Left ventricle myocardium inferior (tissue), 1 donor: ENCODE measurements at regions not wholly inside any gene's neighbourhood (a gene's known extent, or its start where the extent isn't known, plus 50 kb on each side); places are given as distances from the start of the nearest gene placed in this dataset.

Experiments
- DNase-seq: peaks from one replicate; pipeline ENCODE4 v3.0.0-alpha.2; 2020
- H3K27ac ChIP-seq: fragments of 200-600 bp; replicated peaks from 2 replicates; pipeline ENCODE4 v1.8.0; 2021
- H3K27me3 ChIP-seq: fragments of 200-600 bp; 2 replicates; pipeline ENCODE4 v1.8.0; 2021; ENCODE audit warnings: low read depth
- H3K36me3 ChIP-seq: fragments of 200-600 bp; 2 replicates; pipeline ENCODE4 v1.8.0; 2021
- H3K4me1 ChIP-seq: fragments of 200-600 bp; 2 replicates; pipeline ENCODE4 v1.8.0; 2021
- H3K4me3 ChIP-seq: fragments of 200-600 bp; 2 replicates; pipeline ENCODE4 v1.8.0; 2021; ENCODE audit warnings: mild to moderate bottlenecking, moderate library complexity
- H3K9me3 ChIP-seq: fragments of 200-600 bp; replicated peaks from 2 replicates; pipeline ENCODE4 v1.8.0; 2021
- intact Hi-C: fragments of 100-400 bp; cut with micrococcal nuclease; formaldehyde crosslinking; loops from one replicate; pipeline ENCODE4 v1.11.0; 2022
- TF ChIP-seq, protein P1 (sequence below): fragments of 200-600 bp; IDR thresholded peaks from 2 replicates; pipeline ENCODE4 v1.8.0; 2021; ENCODE audit warnings: antibody characterized with exemption, mild to moderate bottlenecking, borderline replicate concordance
- donor health status: DM: no; HTN: yes; CAD: no; lungs with severe emphysema.

DNA sequence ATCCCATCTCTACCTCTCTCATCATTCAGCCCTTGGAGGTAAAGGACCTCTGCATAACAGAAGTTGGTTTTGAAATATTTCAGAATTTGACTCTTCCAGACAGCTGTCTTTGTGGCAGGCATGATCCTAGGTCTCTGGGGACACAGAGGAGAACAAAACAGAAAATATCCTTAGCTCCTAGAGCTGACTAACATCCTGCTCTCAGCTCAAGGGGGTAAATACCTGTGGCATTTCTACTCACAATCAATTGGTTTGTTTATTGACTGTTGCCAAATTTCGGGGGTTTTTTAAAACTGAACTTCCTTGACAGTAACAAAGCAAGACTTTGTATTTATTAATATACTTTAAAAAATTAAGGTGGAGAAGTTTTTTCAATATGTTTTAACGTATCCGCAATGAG is 78.8 kb downstream of the EOMES start:
- intact Hi-C loops = no loop called here
- no peaks in the 10 kb centered on the region for H3K4me1 ChIP-seq
- no peaks in the 10 kb centered on the region for H3K27me3 ChIP-seq
- no peaks in the 10 kb centered on the region for H3K36me3 ChIP-seq
- TF ChIP-seq, protein P1, sequence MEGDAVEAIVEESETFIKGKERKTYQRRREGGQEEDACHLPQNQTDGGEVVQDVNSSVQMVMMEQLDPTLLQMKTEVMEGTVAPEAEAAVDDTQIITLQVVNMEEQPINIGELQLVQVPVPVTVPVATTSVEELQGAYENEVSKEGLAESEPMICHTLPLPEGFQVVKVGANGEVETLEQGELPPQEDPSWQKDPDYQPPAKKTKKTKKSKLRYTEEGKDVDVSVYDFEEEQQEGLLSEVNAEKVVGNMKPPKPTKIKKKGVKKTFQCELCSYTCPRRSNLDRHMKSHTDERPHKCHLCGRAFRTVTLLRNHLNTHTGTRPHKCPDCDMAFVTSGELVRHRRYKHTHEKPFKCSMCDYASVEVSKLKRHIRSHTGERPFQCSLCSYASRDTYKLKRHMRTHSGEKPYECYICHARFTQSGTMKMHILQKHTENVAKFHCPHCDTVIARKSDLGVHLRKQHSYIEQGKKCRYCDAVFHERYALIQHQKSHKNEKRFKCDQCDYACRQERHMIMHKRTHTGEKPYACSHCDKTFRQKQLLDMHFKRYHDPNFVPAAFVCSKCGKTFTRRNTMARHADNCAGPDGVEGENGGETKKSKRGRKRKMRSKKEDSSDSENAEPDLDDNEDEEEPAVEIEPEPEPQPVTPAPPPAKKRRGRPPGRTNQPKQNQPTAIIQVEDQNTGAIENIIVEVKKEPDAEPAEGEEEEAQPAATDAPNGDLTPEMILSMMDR = no peak
- no peaks in the 10 kb centered on the region for H3K9me3 ChIP-seq
- H3K27ac ChIP-seq = no peak overlapping the region
- no peak overlapping the region for H3K4me3 ChIP-seq
- DNase-seq = no peak

DNA sequence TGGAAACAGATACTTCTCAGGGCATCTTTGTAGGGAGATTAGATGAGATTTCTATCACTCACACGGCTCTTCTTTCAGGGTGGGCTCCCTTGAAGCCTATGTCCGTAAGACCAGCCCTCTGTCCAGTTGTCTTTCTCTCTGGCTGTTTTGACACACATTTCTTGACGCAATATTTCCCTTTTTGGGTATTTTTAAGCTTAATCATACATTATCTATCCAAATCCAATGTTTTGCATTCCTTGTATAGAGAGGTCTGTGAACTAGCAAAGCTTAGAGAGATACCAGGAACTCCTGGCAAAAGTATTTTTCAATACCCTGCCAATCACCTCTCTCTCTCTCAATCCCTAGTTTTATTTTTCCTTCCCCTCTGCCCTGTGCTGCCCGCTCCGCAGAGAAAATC is 79.3 kb downstream of the EOMES start:
- no peak overlapping the region for H3K4me3 ChIP-seq
- H3K36me3 ChIP-seq = no peaks in the 10 kb centered on the region
- no peak overlapping the region for H3K27ac ChIP-seq
- H3K4me1 ChIP-seq = no peaks in the 10 kb centered on the region
- H3K9me3 ChIP-seq = no peaks in the 10 kb centered on the region
- no peaks in the 10 kb centered on the region for H3K27me3 ChIP-seq
- TF ChIP-seq, protein P1 = no peak
- intact Hi-C loops = no loop called here
- DNase-seq = no peak

DNA sequence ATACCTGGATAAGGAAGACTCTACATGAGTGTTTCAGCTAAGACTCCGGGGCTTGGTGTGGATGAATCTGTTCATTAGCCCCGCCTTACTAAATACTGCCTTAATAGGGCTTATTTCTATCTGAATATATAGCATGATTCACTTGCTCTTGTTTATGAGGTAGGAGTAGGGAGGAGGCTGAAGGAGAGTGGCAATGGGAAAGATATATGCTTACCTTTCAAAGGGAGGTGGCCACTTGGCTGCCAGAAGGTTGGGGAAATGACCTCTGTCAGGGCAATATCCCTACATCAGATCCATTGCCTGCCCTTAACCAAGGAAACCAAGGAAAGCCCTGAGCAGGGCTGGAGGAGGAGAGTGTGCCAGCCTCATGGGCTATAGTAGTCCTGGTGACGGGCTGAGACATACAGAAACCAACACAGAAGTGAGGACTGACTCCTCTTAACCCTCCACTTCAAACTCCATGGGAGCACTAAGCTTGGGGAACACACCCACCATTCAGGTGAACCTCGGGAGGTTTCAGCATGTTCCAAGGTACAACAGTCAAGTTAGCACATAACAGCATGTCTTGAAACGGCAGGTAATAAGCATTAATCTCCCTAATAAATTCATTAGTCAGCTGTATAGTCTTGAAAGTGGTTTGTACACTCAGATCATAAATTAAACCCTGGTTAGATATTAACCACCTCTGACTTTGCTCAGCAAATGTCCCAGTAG is 80.1 kb downstream of the EOMES start:
- Histone ChIP-seq H3K4me1 (no peaks in the 10 kb centered on the region), H3K36me3 (no peaks in the 10 kb centered on the region), H3K4me3 (no peak overlapping the region), H3K27ac (no peak overlapping the region), H3K27me3 (no peaks in the 10 kb centered on the region), H3K9me3 (no peaks in the 10 kb centered on the region)
- intact Hi-C loops = no loop called here
- TF ChIP-seq, protein P1 = no peak
- DNase-seq = no peak

DNA sequence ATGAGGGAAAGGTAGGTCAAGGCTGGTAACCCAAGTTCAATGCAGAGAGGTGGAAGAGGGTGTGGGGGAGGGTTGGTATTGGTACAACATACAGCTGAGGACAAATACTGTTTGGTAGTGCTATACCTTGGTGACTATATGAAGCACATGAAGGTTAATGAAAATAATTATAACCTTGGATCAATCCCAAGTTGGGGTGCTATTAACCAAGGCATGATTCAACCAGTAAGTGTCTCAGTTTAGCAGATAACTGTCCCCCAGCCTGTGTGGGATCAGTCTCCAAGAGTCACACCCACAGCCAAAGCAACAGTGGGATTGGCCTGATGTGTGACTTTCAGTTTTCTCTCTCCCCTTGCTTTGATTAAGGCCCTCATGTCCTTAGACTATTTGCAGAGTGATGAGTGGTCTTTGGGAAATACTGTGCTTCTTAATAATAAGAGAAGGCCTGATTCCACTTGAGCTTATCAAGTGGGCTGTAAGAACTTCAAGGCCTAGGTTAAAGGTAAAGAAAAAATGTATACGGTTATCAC is 80.8 kb downstream of the EOMES start:
- Histone ChIP-seq H3K27ac (no peak overlapping the region), H3K27me3 (no peaks in the 10 kb centered on the region), H3K9me3 (no peaks in the 10 kb centered on the region), H3K36me3 (no peaks in the 10 kb centered on the region), H3K4me1 (no peaks in the 10 kb centered on the region), H3K4me3 (no peak overlapping the region)
- intact Hi-C loops = no loop called here
- TF ChIP-seq, protein P1 = no peak
- no peak for DNase-seq

DNA sequence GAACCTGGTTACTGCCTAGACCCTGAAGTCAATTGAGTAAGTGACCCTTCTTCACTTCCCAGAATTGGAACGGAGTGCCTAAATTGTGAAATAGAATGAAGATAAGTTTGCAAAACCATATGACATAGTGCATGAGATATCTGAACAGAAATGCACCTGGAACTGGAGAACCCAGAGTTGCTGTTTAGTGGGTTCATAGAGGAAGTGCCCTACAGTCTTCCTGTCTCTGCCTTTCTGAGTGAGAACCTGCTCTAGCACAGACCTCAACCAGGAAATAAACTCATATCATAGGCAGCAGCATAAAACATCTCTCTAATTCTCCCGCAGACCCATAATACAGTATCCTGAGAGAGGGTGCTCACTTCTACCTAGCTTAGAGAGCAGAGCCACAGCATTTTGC is 82.9 kb downstream of the EOMES start:
- no peak overlapping the region for H3K4me3 ChIP-seq
- no peaks in the 10 kb centered on the region for H3K9me3 ChIP-seq
- H3K4me1 ChIP-seq = no peaks in the 10 kb centered on the region
- H3K36me3 ChIP-seq = no peaks in the 10 kb centered on the region
- TF ChIP-seq, protein P1 = no peak
- no peak overlapping the region for H3K27ac ChIP-seq
- no peaks in the 10 kb centered on the region for H3K27me3 ChIP-seq
- intact Hi-C loops = no loop called here
- no peak for DNase-seq
